GM12892 (cell line): ENCODE measurements at regions not wholly inside any gene's neighbourhood (a gene's known extent, or its start where the extent isn't known, plus 50 kb on each side); places are given as distances from the start of the nearest gene placed in this dataset.
"Not testable (repeated sequence)": the region's sequence is repeated elsewhere in the genome, so short reads cannot be mapped to it uniquely, and the experiment has no call there.

Experiments
- POLR2A ChIP-seq: IDR thresholded peaks from 2 replicates; pipeline ENCODE4 v1.6.1; 2011; ENCODE audit warnings: low read depth, low read length, control low read depth
- POLR2AphosphoS5 ChIP-seq: IDR thresholded peaks from 2 replicates; pipeline ENCODE4 v1.6.1; 2011; ENCODE audit warnings: low read depth, low read length, control low read depth

- not testable (repeated sequence) for TF ChIP-seq POLR2A, POLR2AphosphoS5
Measured at GRCh38 chr2:132352481-132353001, 64.1 kb upstream of the GPR39 start.
